Kidney (tissue), 13 donors: ENCODE measurements at regions not wholly inside any gene's neighbourhood (a gene's known extent, or its start where the extent isn't known, plus 50 kb on each side); places are given as distances from the start of the nearest gene placed in this dataset.

Experiments used
- DNase-seq, 5 donors: peaks; one replicate each; pipeline ENCODE4 v3.0.0-alpha.2; 2013 to 2020
- FAIRE-seq: peaks from 2 replicates; lab custom pipeline; 2012; peaks lifted over from hg19 to GRCh38; lab: Jason Lieb, UNC
- H3K27ac ChIP-seq, 2 donors: one replicate each; pipeline ENCODE4 v1.7.0; 2013; ENCODE audit warnings: low read depth in 2 of 2, low read length in 2 of 2, inconsistent platforms in 1 of 2
- H3K27me3 ChIP-seq: one replicate; pipeline ENCODE4 v1.7.1; 2013; ENCODE audit warnings: low read length, inconsistent platforms; ENCODE audit not compliant: control insufficient read depth, insufficient read depth
- H3K36me3 ChIP-seq, 3 donors: one replicate each; pipeline versions ENCODE4 v1.7.0 to v1.7.1; 2013; ENCODE audit warnings: low read length in 3 of 3, control low read depth in 1 of 3, inconsistent platforms in 1 of 3; ENCODE audit not compliant: insufficient read depth in 3 of 3, control insufficient read depth in 2 of 3
- H3K4me1 ChIP-seq, 3 donors: one replicate each; pipeline versions ENCODE4 v1.7.0 to v1.7.1; 2013; ENCODE audit warnings: low read length in 3 of 3, inconsistent platforms in 1 of 3, low read depth in 1 of 3; ENCODE audit not compliant: control insufficient read depth in 2 of 3, insufficient read depth in 2 of 3
- H3K4me3 ChIP-seq, 3 donors: one replicate each; pipeline versions ENCODE4 v1.7.0 to v1.8.1; 2013; ENCODE audit warnings: low read length in 3 of 3, control low read depth in 1 of 3, inconsistent platforms in 1 of 3
- H3K9ac ChIP-seq, 3 donors: one replicate each; pipeline versions ENCODE4 v1.7.0 to v1.7.1; 2013; ENCODE audit warnings: low read length in 3 of 3, control low read depth in 1 of 3, inconsistent platforms in 1 of 3
- H3K9me3 ChIP-seq, 3 donors: one replicate each; pipeline versions ENCODE4 v1.7.0 to v1.7.1; 2013; ENCODE audit warnings: low read length in 3 of 3, control low read depth in 1 of 3, inconsistent platforms in 1 of 3; ENCODE audit not compliant: control insufficient read depth in 2 of 3, insufficient read depth in 1 of 3
- CTCF ChIP-seq: IDR thresholded peaks from 3 replicates; pipeline ENCODE4 v1.5.1; 2012; ENCODE audit warnings: mild to moderate bottlenecking, moderate library complexity, borderline replicate concordance; ENCODE audit not compliant: insufficient read depth; ENCODE audit errors: extremely low read depth
- intact Hi-C: fragments of 100-400 bp; cut with DNase I; formaldehyde crosslinking; loops from one replicate; pipeline ENCODE4 v1.11.1; 2022
- donor health status: control.
- donor health status: control.
- donor health status: control.
- donor health status: control.
- donor health status: control.
- donor health status: DM: yes; HTN: yes; CAD: no.
- donor health status: Normal renal cell carcinoma (clear cell type).

- Histone ChIP-seq H3K36me3 (no peaks in the 10 kb centered on the region), H3K27me3 (no peaks in the 10 kb centered on the region), H3K4me3 (no peak overlapping the region), H3K9ac (no peak overlapping the region), H3K27ac (no peak overlapping the region), H3K9me3 (no peaks in the 10 kb centered on the region), H3K4me1 (no peaks in the 10 kb centered on the region)
- intact Hi-C loops, result no loop called here
- DNase-seq (no peak), FAIRE-seq (no peak)
- no peak for TF ChIP-seq CTCF
Measured at GRCh38 chr2:180360283-180360618, 353.2 kb upstream of the CWC22 start.

- peak in 1 of 5 donors; percentile 5 for DNase-seq
- TF ChIP-seq CTCF, result no peak
- no peaks in the 10 kb centered on the region for H3K4me1 ChIP-seq
- H3K9me3 ChIP-seq, result no peaks in the 10 kb centered on the region
- no peaks in the 10 kb centered on the region for H3K27me3 ChIP-seq
- no peak overlapping the region for H3K9ac ChIP-seq
- no peak overlapping the region for H3K4me3 ChIP-seq
- H3K27ac ChIP-seq, result no peak overlapping the region
- no peak for FAIRE-seq
- H3K36me3 ChIP-seq, result no peaks in the 10 kb centered on the region
- intact Hi-C loops, result no loop called here
Measured at GRCh38 chr2:180359522-180360282, 352.6 kb upstream of the CWC22 start.

GRCh38 chr2:180358458-180358857, 351.4 kb upstream of the CWC22 start:
- DNase-seq, result no peak
- Histone ChIP-seq H3K9ac (no peak overlapping the region), H3K36me3 (no peaks in the 10 kb centered on the region), H3K9me3 (no peaks in the 10 kb centered on the region), H3K4me1 (no peaks in the 10 kb centered on the region), H3K27me3 (no peaks in the 10 kb centered on the region), H3K4me3 (no peak overlapping the region), H3K27ac (no peak overlapping the region)
- intact Hi-C loops, result no loop called here
- no peak for TF ChIP-seq CTCF
- FAIRE-seq, result no peak

- H3K36me3 ChIP-seq, result no peaks in the 10 kb centered on the region
Measured at GRCh38 chr2:180356676-180357075, 349.6 kb upstream of the CWC22 start.

More at GRCh38 chr2:180356676-180357075, 349.6 kb upstream of the CWC22 start:
- H3K27ac ChIP-seq, result no peak overlapping the region
- FAIRE-seq (no peak), DNase-seq (no peak)
- intact Hi-C loops, result no loop called here
- H3K4me3 ChIP-seq, result no peak overlapping the region
- H3K9ac ChIP-seq, result no peak overlapping the region
- no peaks in the 10 kb centered on the region for H3K27me3 ChIP-seq
- no peaks in the 10 kb centered on the region for H3K4me1 ChIP-seq
- no peak for TF ChIP-seq CTCF
- no peaks in the 10 kb centered on the region for H3K9me3 ChIP-seq
